Inflammatory macrophage (primary cell): ENCODE measurements at regions not wholly inside any gene's neighbourhood (a gene's known extent, or its start where the extent isn't known, plus 50 kb on each side); places are given as distances from the start of the nearest gene placed in this dataset.

Source experiments
- DNase-seq, 2 donors: peaks; one replicate each; pipeline ENCODE4 v3.0.0-alpha.2; 2020 to 2022

DNA sequence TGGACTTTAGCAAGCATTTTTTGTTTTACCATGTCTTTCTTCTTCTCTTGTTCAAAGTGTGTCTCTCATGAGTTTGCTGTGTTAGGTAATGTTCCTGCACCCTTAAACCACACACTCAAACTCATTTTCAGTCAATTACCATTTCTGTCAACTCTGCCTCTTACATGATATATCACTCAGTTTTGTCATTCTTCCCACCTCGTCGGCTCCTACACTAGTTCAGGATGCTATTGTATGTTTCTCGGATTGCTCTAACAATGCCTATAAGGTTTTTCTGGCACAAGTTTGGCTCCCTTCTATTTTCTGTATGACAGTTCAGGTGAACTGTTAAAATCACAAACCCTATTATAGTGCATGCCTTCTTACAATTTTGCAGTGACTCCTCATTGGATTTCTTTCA lies 260.8 kb upstream of the NAV3 start:
- no peak for DNase-seq

- DNase-seq: no peak
Measured at GRCh38 chr12:77560714-77561113, 270.0 kb upstream of the NAV3 start.

DNA sequence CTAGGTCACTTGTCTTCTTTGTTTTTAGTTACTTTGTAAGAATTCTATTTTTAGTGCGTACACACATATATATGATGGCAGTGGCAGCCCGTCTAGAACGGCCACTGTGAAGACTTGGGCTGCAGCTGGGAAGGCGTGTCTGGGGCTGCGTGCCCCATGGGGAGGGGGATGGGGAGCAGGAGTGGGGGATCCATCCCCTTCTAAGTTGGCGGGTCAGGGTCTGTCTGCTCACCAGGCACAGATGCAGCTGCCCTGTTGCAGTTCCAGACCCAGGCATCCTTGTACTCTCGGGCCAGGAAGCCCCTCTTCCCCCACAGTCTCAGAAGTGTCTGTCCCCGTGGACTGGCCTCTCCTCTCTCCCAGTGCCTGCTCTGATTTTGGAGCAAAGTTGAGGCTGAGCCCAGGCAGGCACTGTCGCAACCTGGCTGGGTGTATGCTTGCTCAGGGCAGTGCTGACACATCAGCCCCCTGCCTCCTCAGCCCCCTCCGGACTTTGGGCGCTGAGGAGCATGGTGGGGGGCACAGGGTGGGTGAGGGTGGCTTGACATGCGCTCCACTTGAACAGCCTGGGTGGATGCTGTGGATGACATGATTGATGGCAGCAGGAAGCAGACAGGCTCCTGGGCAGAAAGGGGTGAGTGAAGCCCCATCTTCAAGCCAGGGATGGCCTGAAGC lies 271.2 kb upstream of the NAV3 start:
- DNase-seq: no peak

DNA sequence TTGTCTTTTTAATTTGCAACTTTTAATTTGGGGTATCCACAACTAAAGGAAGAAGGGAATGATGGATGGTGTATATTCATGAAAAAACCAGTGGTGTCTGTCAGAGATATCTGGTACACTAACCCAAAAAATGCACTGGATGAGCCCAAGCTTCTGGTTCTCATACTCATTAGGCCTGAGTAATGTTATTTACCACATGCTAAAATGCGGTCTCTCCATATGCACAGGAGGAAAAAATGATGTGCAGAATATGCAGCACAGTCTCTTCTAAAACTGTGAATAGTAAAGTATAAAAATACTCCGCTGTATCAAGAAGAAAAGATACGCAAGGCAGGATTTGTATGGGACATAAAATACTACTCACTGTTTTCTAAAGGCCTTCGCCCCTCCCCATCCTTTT lies 275.6 kb upstream of the NAV3 start:
- DNase-seq: no peak

GRCh38 chr12:77553976-77554619 lies 276.6 kb upstream of the NAV3 start:
- DNase-seq: no peak

DNA sequence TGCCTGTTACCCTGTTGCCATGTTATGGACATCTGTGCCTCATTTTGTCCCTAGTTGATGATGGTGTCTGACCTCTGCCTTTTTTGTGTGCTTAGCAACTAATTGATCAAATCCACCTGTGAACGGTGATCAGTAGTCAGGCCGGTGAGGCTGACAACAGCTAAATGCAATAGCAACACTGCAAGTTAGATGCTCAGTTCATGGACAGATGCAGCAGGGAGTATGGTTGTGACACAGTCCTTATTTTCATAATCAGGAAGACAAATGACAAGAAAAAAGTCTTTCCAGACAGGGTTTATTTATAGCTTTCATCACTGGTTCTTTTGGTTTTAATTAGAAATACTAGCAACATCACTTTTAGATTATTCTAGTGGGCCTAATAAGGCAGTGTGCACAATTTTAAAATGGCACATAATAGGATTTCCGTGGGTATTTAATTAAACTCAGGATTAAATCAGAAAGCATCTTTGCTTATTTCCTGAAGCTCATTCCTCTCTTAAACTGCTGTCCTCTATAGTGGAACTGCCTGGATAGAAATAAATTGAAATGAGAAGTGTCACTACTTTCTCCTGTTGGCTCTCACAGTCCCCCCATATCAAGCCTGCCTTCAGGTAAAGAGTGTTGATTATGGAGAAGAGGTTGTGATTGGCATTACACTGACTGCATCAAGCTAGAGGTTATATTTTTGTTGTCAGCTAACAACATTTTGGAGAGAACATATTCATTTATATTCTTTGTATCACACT lies 281.1 kb upstream of the NAV3 start:
- DNase-seq: no peak

DNA sequence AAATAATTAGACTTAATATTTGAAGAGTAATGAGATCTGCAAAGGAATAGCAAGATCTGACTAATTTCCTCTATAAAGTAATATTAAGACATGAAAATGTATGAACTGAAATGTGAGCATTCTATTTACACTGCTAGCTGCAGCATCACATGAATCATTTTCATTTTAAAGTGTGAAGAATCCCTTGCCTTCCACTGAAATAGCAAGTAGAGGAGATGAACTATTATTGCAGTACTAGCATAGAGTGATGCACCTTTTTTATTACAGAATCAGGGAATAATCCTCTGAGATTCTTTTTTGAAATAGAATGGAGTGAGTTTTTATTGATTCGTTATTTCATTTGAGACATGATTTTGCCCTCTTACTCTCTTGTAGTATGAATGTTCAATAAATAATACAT lies 281.9 kb upstream of the NAV3 start:
- no peak for DNase-seq

- no peak for DNase-seq
Measured at GRCh38 chr12:77540097-77540496, 290.6 kb upstream of the NAV3 start.

GRCh38 chr12:77537663-77538062 lies 293.0 kb upstream of the NAV3 start:
- DNase-seq: peak; percentile 2 to 29

GRCh38 chr12:77535734-77536133 lies 295.0 kb upstream of the NAV3 start:
- no peak for DNase-seq

GRCh38 chr12:77531912-77532311 lies 298.8 kb upstream of the NAV3 start:
- no peak for DNase-seq

- no peak for DNase-seq
Measured at GRCh38 chr12:77522247-77522646, 308.4 kb upstream of the NAV3 start.

GRCh38 chr12:77521508-77522115 lies 309.1 kb upstream of the NAV3 start:
- no peak for DNase-seq

- no peak for DNase-seq
Measured at GRCh38 chr12:77514511-77514910, 316.2 kb upstream of the NAV3 start.

GRCh38 chr12:77510985-77511384 lies 319.7 kb upstream of the NAV3 start:
- no peak for DNase-seq

DNA sequence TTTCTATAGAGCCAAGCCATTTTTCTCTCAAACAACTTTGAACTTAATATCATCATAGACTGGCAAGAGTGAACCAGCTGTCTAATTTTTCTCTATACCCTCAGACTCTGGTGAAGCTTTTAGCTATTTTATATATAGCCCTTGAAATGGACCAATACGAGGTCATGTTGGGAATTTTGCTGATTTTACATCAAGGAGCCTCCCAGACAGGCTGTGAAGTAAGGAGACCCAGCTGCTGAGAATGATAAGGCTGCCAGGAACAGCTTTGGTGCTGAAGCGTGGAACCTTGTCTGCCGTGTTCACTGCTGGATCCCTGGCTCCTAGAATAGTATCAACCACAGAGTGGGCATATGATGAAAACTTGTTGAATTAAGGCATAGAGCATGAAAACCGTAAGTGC lies 326.2 kb upstream of the NAV3 start:
- no peak for DNase-seq

DNA sequence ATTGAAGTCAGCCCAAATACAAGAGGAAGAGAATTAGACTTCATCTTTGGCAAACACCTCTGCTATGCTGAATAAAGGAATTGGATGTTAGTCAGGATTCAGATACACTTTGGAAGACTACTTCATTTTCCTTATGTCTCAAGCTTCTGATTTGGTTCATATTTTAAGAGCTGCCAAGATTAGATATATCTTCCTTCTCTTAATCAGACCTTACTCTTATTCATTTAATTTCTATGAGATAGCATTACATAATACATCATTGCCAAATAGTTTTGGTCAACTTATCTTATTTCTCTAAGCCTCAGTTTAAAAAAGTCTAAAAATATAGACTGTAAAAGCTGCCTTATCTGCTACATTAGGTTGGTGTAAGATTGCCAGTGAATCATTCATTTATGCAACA lies 330.6 kb upstream of the NAV3 start:
- DNase-seq: no peak

GRCh38 chr12:77497647-77498046 lies 333.0 kb upstream of the NAV3 start:
- DNase-seq: no peak

DNA sequence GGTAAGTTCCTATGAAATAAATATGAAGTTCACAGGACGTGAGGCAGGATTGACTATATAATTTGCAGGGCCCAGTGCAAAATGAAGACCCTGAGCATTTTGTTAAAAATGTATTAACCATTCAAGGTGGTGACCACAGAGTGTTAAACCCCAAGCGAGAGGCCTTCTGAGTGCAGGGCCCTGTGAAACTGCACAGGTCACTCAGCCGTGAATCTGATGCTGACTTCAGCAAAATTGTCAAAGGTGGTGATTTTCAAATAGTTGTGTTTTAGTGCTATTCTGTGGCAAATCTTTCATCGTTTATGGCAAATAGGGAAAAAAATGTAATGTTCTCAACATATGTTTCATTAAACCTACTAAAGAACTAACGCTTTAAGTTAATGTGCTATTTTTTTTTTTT lies 334.0 kb upstream of the NAV3 start:
- DNase-seq: no peak

GRCh38 chr12:77494296-77494695 lies 336.4 kb upstream of the NAV3 start:
- DNase-seq: no peak

DNA sequence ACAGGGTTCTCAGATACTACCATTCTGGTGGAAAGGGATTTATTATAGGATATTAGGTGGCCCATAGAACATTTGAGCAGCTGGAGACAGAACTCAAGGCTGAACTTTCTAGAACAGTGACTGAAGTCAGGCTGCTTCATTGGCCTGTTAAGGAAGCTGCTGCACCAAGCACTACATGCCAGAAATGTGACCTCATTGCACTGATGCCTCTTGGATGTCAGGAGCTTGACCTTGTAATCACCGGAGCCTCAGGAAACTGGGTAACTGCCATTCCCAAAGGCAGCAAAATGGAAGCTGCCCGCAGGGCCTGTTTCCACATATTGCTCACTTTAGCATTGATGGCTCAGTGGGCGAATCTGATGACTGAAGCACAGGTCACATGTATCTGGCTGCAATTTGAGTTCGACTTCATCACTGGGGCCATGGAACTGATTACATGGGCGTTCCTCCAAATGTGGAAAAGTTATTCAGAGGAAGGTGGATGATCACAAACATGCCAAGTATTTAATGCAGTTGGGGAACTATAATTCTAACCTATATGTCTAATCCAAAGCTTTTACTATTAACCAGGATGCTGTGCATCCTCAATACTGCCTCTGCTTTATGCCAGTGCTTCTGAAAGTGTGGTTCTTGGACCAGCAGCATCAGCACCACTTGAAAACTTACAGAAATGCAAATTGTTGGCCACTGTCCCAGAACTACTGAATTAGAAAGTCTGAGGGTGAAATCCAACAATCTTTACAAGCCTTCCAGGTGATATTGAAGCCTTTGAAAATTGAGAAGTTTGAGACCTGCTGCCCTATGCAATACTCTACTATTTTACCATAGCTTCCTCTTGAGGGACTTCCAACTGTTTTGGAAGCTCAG lies 337.2 kb upstream of the NAV3 start:
- DNase-seq: no peak

GRCh38 chr12:77492536-77492935 lies 338.2 kb upstream of the NAV3 start:
- DNase-seq: no peak
